ENCODE measurements at regions not wholly inside any gene's neighbourhood (a gene's known extent, or its start where the extent isn't known, plus 50 kb on each side); places are given as distances from the start of the nearest gene placed in this dataset.

- DNase-seq = peak in 1 of 3 donors; percentile 4
Observed at GRCh38 chr5:13566871-13567339, 377.6 kb downstream of the DNAH5 start.

DNA sequence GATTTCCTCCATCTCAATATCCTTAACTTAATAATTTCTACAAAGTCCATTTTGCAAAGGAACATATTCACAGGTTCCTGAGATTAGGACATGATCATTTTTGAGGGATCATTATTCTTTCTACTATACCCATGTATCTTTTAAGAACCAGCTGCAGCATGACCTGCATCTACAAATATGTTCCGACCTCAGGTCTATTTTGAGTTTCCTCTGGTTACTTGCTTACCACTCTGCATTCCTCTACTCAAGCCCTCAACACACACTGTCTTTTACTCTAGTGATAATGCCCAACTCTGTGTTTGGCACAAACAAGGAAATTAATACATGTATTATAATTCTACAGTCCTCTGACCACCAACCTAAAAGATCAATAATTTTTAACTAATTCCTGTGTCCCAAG, 386.1 kb downstream of the DNAH5 start:
- no peak for DNase-seq

GRCh38 chr5:13553896-13554295, 390.6 kb downstream of the DNAH5 start:
- no peak for DNase-seq

DNA sequence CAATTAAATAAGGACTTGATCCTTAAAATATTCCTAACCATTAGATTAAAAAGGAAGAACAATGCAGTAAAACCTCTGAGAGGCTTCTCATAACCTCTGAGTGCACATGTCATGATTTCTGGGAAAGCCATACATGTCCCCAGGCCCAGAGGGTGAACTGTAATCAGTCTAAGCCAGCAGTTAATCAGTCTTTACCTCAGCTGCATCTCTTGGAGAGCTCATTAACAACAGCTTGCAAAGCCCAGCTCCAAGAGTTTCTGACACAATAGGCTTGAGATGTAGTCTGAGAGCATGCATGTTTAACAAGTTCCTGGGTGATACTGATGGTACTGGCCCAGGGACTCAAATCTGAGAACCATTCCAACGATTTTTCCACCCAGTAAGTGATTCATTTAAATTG, 392.1 kb downstream of the DNAH5 start:
- DNase-seq = no peak

DNA sequence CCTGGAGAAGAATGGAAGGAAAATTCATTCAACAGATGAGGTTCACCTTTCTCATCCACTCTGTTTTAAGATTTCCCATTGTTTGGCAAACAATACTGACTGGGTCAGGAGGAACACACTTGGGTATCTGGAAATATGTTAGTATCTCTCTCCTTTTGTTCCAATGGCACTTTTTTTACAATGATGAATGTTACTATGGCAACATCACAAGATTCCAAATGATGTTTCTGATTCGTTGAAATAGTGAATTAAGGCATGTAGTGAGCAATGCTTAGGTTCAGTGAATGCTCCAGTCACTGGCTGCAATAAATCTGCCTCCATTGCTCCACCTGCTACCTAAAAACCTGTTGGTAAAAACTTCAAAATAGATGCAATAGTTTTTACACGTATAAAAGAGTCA, 392.8 kb downstream of the DNAH5 start:
- no peak for DNase-seq

DNA sequence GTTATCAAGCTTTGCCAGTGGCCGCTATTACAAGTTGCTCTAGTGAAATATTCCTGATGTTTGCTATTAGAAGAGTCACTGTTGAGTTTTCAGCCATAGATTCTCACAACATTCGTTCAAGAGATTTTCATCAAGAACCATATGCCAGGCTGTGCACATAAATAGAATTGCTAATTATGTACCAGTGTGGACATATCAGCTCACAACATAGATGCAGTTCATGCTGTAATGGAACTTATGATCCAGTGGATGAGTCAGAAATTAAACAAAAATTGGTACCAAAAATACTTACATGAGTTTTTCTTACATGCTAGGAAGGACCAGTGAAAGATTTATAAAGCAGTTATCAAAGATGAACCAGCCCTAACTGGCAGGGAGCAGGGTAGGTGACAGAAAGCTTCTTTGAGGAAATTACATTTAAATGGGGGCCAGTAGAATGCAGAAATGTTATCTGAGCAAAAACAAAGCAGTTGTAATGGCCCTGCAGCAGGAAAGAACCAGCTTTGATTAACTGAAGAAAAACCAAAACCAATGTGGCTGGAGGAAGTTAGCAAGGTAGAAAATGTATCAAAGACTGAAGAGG, 404.2 kb downstream of the DNAH5 start:
- no peak for DNase-seq

GRCh38 chr5:13536933-13537332, 407.6 kb downstream of the DNAH5 start:
- DNase-seq = no peak

DNA sequence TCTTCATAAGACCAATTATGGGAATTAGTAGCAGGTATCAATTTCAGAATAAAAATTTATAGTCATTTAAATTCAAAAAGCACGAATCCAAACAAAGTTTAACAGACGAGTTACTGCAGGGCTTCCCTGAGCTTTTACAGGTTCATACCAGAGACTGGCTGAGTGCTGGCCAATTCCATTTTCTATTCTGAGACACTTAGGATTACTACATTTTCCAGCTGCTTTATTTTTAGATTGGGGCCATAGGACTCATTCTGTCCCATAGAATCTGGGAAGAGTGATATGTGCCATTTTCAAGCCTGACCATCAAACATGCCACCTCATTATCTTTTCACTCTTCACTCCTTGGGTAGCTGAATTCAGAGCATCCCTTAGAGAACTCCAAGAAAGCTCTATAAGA, 410.7 kb downstream of the DNAH5 start:
- DNase-seq = no peak

DNA sequence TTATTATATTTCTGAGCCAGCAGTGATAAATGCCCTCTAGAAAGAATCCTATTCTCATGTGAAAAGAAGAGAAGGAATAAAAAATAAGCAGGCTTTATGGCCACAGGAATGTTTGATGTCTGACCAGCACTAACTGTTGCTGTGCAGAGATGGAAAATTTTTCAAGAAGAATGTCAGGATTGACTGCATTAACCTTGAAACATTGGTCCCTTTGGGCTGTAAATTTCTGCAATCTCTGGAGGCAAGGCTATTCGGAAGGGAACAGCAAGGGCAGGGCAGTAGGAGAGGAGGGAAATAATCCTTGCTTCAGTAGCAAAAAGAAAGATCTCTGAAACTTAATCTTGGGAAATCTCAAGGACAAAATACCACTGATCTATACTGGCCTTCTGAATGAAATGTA, 415.2 kb downstream of the DNAH5 start:
- DNase-seq = no peak

DNA sequence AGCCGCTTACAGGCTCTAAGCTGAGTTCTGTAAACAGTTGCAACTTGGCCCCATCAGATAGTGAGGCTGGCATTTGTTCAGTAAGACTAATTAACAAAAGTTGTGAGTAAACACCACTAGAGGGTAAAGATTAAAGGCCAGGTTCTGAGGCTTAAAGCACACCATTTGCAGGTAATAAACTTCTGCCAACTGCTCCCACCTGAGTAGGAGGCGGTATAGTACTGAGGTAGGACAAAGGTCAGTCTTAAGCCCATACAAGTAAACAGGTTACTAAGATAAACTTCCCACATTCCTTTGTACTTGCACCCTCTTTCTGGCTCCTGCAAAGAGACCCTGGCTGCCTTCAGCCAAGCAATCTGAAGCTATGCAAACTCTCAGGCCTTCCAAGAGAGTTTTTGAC, 419.6 kb downstream of the DNAH5 start:
- DNase-seq = no peak

- no peak for DNase-seq
Observed at GRCh38 chr5:13519131-13519530, 425.4 kb downstream of the DNAH5 start.

DNA sequence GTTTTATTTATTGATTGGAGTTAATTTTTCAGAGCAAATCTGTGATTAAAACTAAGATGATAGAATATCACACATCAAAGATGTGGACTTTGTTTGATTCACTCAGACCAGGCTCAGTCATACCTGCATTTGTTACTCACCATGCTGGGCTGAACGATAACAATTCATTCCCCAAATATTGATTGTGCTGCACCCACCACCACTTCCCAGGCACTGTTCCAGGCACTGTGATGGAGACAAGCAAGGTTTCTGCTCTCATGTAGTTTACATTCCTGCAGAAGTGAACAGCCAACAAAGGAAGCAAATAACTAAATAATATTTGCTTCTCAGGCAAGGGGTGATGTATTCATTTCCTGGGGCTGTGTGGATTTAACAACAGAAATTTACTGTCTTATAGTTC, 428.3 kb downstream of the DNAH5 start:
- DNase-seq = no peak

DNA sequence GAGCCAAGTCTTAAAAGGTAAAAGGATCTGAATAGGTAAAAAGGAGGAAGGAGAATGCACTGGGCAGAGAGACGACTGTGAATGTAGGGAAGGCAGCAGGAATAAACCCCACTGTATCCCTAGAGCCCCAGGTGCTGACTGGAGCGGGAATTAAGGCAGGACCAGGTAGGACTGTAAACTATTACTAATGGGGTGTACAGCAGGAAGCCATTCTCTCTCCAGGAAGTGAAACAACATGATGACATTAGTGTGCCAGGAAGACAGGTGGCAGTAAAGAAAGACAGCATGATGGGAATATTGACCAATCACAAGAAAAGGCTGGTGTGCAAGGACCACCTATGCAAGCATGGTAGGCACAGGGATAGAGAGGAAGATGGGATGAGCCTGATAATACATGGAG, 433.0 kb downstream of the DNAH5 start:
- no peak for DNase-seq

DNA sequence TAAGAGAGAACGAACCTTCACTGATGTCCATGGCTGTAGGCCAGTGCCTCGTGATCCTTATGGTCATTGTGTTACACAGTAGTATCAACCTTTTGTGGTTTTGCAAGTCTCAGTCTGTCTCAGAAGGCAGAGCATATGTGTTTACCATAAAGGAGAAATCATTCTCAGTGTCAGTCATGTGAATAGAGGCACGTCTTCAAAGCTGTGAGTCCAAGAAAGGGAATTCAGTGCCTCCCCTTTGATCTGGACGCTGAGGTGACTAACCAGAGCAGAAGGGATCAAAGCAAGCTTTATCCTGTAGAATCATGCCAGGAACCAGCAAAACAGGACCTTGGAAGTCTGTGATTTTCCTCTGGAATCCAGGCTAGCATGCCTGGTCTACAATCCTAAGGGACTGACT, 433.9 kb downstream of the DNAH5 start:
- DNase-seq = no peak

DNA sequence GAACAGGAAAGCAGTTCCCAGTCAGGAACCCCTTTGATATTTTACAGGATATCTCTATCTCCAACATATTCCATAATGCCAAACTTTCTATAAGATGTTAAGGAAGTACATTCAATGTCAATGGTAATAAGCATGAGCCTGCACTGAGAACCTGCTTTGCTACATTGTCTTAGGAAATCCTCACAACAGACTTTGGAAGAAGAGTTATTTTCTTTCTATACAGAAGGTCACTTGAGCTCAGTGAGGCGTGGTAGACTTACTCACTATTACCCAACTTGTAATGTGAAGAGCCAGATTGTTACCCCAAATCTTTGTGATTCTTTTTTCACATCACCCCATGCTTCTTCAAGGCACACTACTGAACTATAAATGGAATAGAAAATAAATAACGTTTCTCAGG, 435.9 kb downstream of the DNAH5 start:
- no peak for DNase-seq

- no peak for DNase-seq
Observed at GRCh38 chr5:13505326-13505725, 439.2 kb downstream of the DNAH5 start.

GRCh38 chr5:13503017-13503416, 441.5 kb downstream of the DNAH5 start:
- DNase-seq = no peak

DNA sequence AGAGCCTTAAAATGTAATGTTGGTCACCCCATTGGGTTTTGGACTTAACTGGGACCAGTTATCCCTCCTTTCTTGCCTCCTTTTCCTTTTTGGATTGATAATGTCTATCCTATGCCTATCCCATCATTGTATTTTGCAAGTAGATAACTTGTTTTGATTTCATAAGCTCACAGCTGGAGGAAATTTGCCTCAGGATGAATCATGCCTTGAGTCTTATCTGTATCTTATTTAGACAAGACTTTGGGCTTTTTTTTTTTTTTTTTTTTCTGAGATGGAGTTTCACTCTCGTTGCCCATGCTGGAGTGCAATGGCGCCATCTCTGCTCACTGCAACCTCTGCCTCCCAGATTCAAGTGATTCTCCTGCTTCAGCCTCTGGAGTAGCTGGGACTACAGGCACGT, 443.3 kb downstream of the DNAH5 start:
- DNase-seq = no peak

DNA sequence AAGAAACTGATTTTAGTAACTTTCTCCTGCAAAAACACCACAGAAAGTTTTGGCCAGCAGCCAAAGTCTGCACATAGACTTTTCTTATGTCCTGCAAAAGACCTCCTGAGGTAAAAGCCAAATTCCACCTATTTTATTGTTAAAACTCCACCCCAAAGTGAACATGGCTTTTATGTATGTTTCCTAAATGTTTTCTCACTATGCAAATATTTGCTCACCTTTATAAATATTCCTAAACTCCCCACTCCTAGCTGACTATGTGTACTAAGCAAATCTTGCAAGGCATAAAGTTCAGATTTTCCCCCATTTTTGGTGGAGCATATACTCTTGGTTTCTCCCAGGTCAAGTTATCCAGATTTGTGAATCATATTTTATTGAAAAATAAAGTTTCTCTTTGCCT, 446.2 kb downstream of the DNAH5 start:
- no peak for DNase-seq

GRCh38 chr5:13488254-13488931, 456.1 kb downstream of the DNAH5 start:
- no peak for DNase-seq

GRCh38 chr5:13480834-13481233, 463.7 kb downstream of the DNAH5 start:
- DNase-seq = no peak

DNA sequence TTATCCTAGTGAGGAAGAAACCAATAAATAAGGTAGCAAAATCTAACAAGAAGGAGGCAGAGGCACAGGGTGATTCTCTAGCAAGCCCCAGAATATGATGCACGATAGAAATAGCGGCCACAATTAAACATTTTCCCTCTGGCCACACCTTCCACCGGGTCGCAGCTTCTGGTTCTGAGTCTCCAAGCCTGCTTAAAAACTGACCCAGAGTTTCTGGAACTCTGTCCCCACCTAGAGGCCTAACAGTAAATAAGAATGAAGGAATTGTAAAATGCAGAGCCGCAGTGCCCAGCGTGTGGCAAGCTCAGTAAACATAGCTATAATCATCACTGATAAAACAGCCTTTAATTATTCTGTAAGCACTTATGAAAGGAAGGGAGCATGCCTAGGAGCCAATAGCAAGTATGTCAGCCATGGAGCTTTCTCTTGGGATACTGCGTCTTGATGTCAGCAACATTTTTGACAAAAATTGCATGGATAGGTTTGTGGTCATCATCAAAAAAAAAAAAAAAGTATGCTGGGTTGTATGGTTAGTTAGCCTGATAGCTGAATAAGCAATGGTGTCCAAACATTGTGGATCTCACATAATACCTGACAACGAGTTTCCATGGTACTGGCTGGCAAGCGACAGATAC, 465.5 kb downstream of the DNAH5 start:
- peak in 2 of 3 donors; percentile 42 to 43 for DNase-seq

GRCh38 chr5:13477118-13477737, 467.3 kb downstream of the DNAH5 start:
- no peak for DNase-seq

DNA sequence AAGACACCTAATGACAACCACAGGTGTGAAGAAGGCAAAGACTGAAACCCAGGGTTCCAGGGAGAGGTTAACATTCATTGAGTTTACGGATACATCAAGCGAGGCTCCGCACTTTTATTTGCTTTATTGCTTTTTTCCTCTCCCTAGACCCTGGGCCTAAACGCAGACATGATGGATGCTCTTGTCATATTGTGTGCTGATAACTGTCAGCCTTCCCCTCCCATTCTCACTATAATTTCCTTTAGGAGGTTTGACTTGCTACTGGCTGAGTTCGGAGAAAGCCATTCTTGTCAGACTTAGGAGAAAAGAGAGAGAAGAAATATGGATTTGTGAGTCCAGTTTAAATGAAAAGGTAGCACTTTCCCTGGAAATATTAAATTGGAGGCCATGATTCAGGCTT, 471.6 kb downstream of the DNAH5 start:
- no peak for DNase-seq
